ENCODE measurements at regions not wholly inside any gene's neighbourhood (a gene's known extent, or its start where the extent isn't known, plus 50 kb on each side); places are given as distances from the start of the nearest gene placed in this dataset.

- 90 to 100% (median 95%) methylated on average over 4 of the region's 4 CpGs for WGBS, 5 donors
These were observed 144.9 kb downstream of the DDX1 start for GRCh38 chr2:15736396-15737180.

GRCh38 chr2:15737314-15738224, 145.9 kb downstream of the DDX1 start:
- Histone ChIP-seq H3K27me3 (no peaks in the 10 kb centered on the region), H3K4me1 (peaks cover 10 to 30% (median 22%) of the 10 kb centered on the region in 4 donors), H3K9me3 (no peaks in the 10 kb centered on the region), H3K36me3 (no peaks in the 10 kb centered on the region), H3K4me3 (no peak overlapping the region), H3K27ac (no peak overlapping the region)
- no peak for DNase-seq
- 90 to 95% (median 93%) methylated on average over 5 of the region's 5 CpGs for WGBS, 5 donors
- TF ChIP-seq CTCF (IDR thresholded peaks at IDR 0.05): no peak
- TF ChIP-seq POLR2A (IDR thresholded peaks at IDR 0.05): no peak
- TF ChIP-seq POLR2AphosphoS5 (IDR thresholded peaks at IDR 0.05): no peak
- TF ChIP-seq EP300 (IDR thresholded peaks at IDR 0.05): no peak
- intact Hi-C loops (cut with DNase I; ENCODE audit: low total_unique reads): no loop called here

More at GRCh38 chr2:15736396-15737180, 144.9 kb downstream of the DDX1 start:
- Histone ChIP-seq H3K4me3 (no peak overlapping the region), H3K27ac (no peak overlapping the region), H3K4me1 (peaks cover 10 to 40% (median 25%) of the 10 kb centered on the region in 4 donors), H3K36me3 (no peaks in the 10 kb centered on the region), H3K27me3 (peaks cover 0 to 1% (median 0%) of the 10 kb centered on the region in 3 donors), H3K9me3 (no peaks in the 10 kb centered on the region)
- intact Hi-C loops (cut with DNase I; ENCODE audit: low total_unique reads): no loop called here
- TF ChIP-seq POLR2AphosphoS5 (IDR thresholded peaks at IDR 0.05) (no peak), EP300 (IDR thresholded peaks at IDR 0.05) (no peak), CTCF (IDR thresholded peaks at IDR 0.05) (no peak), POLR2A (IDR thresholded peaks at IDR 0.05) (no peak)
- no peak for DNase-seq

GRCh38 chr2:15738225-15738546, 146.5 kb downstream of the DDX1 start:
- intact Hi-C loops (cut with DNase I; ENCODE audit: low total_unique reads): no loop called here
- Histone ChIP-seq H3K36me3 (no peaks in the 10 kb centered on the region), H3K27me3 (no peaks in the 10 kb centered on the region), H3K9me3 (no peaks in the 10 kb centered on the region), H3K27ac (no peak overlapping the region), H3K4me3 (no peak overlapping the region), H3K4me1 (peaks cover 10 to 24% (median 17%) of the 10 kb centered on the region in 4 donors)
- 87 to 93% (median 89%) methylated on average over 7 of the region's 7 CpGs for WGBS, 5 donors
- no peak for DNase-seq
- no peak for TF ChIP-seq EP300 (IDR thresholded peaks at IDR 0.05)
- no peak for TF ChIP-seq CTCF (IDR thresholded peaks at IDR 0.05)
- no peak for TF ChIP-seq POLR2AphosphoS5 (IDR thresholded peaks at IDR 0.05)
- TF ChIP-seq POLR2A (IDR thresholded peaks at IDR 0.05): no peak

- intact Hi-C loops (cut with DNase I; ENCODE audit: low total_unique reads): no loop called here
- no peak overlapping the region for H3K27ac ChIP-seq
- WGBS, 5 donors: 90 to 95% (median 92%) methylated on average over 5 of the region's 5 CpGs
- TF ChIP-seq CTCF (IDR thresholded peaks at IDR 0.05) (no peak), EP300 (IDR thresholded peaks at IDR 0.05) (no peak), POLR2AphosphoS5 (IDR thresholded peaks at IDR 0.05) (no peak), POLR2A (IDR thresholded peaks at IDR 0.05) (no peak)
- no peaks in the 10 kb centered on the region for H3K9me3 ChIP-seq
- no peak overlapping the region for H3K4me3 ChIP-seq
- H3K27me3 ChIP-seq: no peaks in the 10 kb centered on the region
- no peaks in the 10 kb centered on the region for H3K36me3 ChIP-seq
- no peak for DNase-seq
- H3K4me1 ChIP-seq: peaks cover 6 to 16% (median 10%) of the 10 kb centered on the region in 4 donors
These were observed 147.3 kb downstream of the DDX1 start for GRCh38 chr2:15738943-15739342.
